ENCODE measurements at regions not wholly inside any gene's neighbourhood (a gene's known extent, or its start where the extent isn't known, plus 50 kb on each side); places are given as distances from the start of the nearest gene placed in this dataset.

DNA sequence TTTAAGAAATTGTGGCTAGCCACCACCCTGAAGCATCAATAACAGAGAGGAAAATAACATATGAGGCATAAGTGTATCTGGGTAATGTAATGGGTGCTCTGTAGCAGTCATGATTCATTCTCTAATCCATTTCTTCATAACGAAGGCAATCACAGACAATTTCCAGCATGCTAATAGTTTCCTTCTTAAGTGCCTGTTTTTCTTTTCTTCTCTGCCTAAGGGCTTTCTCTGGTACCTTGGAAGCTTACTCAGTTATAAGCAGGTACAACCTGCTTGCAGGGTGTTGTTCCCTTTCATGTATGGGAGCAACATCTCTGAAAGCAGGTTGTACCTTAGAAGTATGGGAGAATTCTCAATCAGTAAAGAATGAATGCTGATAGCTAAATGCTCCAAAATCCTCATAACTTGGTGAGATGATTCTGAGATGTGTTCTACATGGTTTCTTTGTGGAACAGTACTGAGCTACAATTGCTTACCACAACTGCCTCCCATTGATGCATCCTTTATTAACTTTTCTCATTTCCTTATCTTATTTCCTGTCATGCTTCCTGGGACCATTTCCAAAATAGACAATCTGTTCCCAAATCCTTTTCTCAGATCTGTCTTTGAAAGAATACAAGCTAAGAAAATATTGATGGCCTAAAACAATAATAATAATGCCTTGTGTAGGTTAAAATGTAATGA, 247.6 kb downstream of the PAPSS1 start:
- Mint-ChIP-seq H3K4me1 (ENCODE audit: unreplicated experiment) (peaks cover 1% of the 10 kb centered on the region), H3K27ac (ENCODE audit: unreplicated experiment) (no peak overlapping the region), H3K27me3 (ENCODE audit: unreplicated experiment) (peaks cover 3% of the 10 kb centered on the region), H3K4me3 (ENCODE audit: unreplicated experiment) (no peak overlapping the region), H3K9me3 (ENCODE audit: unreplicated experiment) (no peaks in the 10 kb centered on the region), H3K36me3 (ENCODE audit: unreplicated experiment) (no peaks in the 10 kb centered on the region)
- no peak for DNase-seq (ENCODE audit: extremely low spot score, unreplicated experiment)
- TF ChIP-seq, protein P1, sequence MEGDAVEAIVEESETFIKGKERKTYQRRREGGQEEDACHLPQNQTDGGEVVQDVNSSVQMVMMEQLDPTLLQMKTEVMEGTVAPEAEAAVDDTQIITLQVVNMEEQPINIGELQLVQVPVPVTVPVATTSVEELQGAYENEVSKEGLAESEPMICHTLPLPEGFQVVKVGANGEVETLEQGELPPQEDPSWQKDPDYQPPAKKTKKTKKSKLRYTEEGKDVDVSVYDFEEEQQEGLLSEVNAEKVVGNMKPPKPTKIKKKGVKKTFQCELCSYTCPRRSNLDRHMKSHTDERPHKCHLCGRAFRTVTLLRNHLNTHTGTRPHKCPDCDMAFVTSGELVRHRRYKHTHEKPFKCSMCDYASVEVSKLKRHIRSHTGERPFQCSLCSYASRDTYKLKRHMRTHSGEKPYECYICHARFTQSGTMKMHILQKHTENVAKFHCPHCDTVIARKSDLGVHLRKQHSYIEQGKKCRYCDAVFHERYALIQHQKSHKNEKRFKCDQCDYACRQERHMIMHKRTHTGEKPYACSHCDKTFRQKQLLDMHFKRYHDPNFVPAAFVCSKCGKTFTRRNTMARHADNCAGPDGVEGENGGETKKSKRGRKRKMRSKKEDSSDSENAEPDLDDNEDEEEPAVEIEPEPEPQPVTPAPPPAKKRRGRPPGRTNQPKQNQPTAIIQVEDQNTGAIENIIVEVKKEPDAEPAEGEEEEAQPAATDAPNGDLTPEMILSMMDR (IDR thresholded peaks at IDR 0.05) = no peak

DNA sequence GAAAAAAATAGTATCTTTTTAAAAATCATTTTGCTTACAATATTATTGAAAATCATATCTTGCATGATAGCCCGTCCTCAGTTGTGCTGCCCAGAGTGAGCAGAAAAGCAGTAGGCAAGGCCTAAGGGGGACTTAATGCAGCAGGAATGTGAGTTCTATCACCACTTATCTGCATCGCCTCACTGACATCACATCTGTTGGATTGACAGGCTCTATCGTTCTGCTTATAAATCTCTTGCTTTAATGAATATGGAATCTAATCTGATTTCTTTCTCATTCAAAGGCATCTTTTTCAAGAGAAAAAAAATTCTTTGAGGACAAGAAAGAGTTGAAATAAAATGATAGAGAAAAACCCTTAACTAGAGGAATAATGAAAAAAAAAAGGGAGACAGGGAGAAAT, 249.9 kb downstream of the PAPSS1 start:
- Mint-ChIP-seq H3K27ac (ENCODE audit: unreplicated experiment) (no peak overlapping the region), H3K4me3 (ENCODE audit: unreplicated experiment) (no peak overlapping the region), H3K27me3 (ENCODE audit: unreplicated experiment) (peaks cover 3% of the 10 kb centered on the region), H3K4me1 (ENCODE audit: unreplicated experiment) (peaks cover 5% of the 10 kb centered on the region), H3K36me3 (ENCODE audit: unreplicated experiment) (no peaks in the 10 kb centered on the region), H3K9me3 (ENCODE audit: unreplicated experiment) (no peaks in the 10 kb centered on the region)
- DNase-seq (ENCODE audit: extremely low spot score, unreplicated experiment) = no peak
- TF ChIP-seq, protein P1 (IDR thresholded peaks at IDR 0.05) = no peak

DNA sequence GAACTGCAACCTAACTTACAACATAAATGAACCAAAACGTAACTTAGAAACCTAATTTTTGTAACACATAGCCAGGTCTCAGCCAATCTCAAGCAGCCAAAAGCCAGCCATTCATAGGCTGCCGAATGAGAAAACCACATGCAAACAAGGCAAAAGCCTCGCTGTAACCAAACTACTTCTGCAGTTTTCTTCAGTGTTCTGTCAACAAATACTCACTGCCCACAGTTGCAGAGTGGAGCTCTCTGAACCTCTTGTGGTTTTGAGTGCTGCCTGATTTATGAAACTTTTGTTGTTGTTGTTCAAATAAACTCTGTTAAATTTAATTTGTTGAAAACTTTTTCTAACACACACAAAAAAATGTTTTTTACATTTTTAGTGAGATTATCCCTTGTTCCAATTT, 251.2 kb downstream of the PAPSS1 start:
- Mint-ChIP-seq H3K4me3 (ENCODE audit: unreplicated experiment) (no peak overlapping the region), H3K9me3 (ENCODE audit: unreplicated experiment) (no peaks in the 10 kb centered on the region), H3K27ac (ENCODE audit: unreplicated experiment) (no peak overlapping the region), H3K27me3 (ENCODE audit: unreplicated experiment) (peaks cover 3% of the 10 kb centered on the region), H3K36me3 (ENCODE audit: unreplicated experiment) (no peaks in the 10 kb centered on the region), H3K4me1 (ENCODE audit: unreplicated experiment) (peaks cover 5% of the 10 kb centered on the region)
- DNase-seq (ENCODE audit: extremely low spot score, unreplicated experiment) = no peak
- TF ChIP-seq, protein P1 (IDR thresholded peaks at IDR 0.05) = no peak

DNA sequence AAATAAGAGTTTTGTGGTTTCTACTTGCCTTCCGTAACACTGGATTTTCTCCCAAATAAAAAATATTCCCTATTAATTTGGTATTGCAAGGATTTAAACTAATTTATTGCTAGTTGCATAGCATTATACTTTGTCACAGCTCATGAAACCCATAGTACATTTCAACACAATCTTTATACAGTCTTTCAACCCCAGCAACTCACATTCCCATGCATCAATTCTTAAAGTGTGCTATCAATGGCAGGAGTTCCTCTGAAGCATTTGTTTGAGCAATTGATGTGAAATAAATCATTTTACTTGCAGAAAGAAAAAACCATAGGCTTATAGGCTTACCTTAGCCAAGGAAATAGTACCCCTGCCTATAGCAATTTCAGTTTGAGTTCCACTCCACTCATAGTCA, 251.9 kb downstream of the PAPSS1 start:
- no peaks in the 10 kb centered on the region for H3K36me3 Mint-ChIP-seq (ENCODE audit: unreplicated experiment)
- peaks cover 3% of the 10 kb centered on the region for H3K27me3 Mint-ChIP-seq (ENCODE audit: unreplicated experiment)
- no peak for DNase-seq (ENCODE audit: extremely low spot score, unreplicated experiment)
- no peaks in the 10 kb centered on the region for H3K9me3 Mint-ChIP-seq (ENCODE audit: unreplicated experiment)
- TF ChIP-seq, protein P1 (IDR thresholded peaks at IDR 0.05) = no peak
- H3K4me3 Mint-ChIP-seq (ENCODE audit: unreplicated experiment) = no peak overlapping the region
- peaks cover 5% of the 10 kb centered on the region for H3K4me1 Mint-ChIP-seq (ENCODE audit: unreplicated experiment)
- no peak overlapping the region for H3K27ac Mint-ChIP-seq (ENCODE audit: unreplicated experiment)

DNA sequence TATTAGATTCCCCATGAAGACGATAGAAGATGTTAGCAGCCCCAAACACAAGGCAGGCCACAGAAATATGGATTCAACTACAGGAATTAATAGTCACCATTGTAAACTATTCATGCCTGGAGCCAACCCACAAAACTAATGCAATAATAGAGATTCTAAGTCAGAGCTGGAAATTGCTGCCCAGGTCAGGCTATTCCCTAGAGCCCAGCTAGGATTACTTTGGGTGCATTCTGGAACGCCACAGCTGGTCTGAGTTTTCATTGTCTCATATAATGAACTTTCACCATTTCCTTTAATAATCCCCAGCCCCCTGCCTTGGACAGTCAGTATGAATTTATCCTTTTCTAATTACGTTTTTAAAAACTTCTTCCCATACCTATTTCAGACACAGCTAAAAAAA, 252.6 kb downstream of the PAPSS1 start:
- no peak for DNase-seq (ENCODE audit: extremely low spot score, unreplicated experiment)
- peaks cover 3% of the 10 kb centered on the region for H3K27me3 Mint-ChIP-seq (ENCODE audit: unreplicated experiment)
- TF ChIP-seq, protein P1 (IDR thresholded peaks at IDR 0.05) = no peak
- H3K9me3 Mint-ChIP-seq (ENCODE audit: unreplicated experiment) = no peaks in the 10 kb centered on the region
- no peaks in the 10 kb centered on the region for H3K36me3 Mint-ChIP-seq (ENCODE audit: unreplicated experiment)
- H3K27ac Mint-ChIP-seq (ENCODE audit: unreplicated experiment) = no peak overlapping the region
- H3K4me3 Mint-ChIP-seq (ENCODE audit: unreplicated experiment) = no peak overlapping the region
- H3K4me1 Mint-ChIP-seq (ENCODE audit: unreplicated experiment) = peaks cover 5% of the 10 kb centered on the region

Measured in osteocyte (in vitro differentiated cells).